GM19240 (cell line): ENCODE measurements at regions not wholly inside any gene's neighbourhood (a gene's known extent, or its start where the extent isn't known, plus 50 kb on each side); places are given as distances from the start of the nearest gene placed in this dataset.
"Not testable (repeated sequence)": the region's sequence is repeated elsewhere in the genome, so short reads cannot be mapped to it uniquely, and the experiment has no call there.

Source experiments
- DNase-seq: peaks from one replicate; pipeline ENCODE4 v3.0.0; 2011; ENCODE audit warnings: low spot score; ENCODE audit not compliant: insufficient read length

DNA sequence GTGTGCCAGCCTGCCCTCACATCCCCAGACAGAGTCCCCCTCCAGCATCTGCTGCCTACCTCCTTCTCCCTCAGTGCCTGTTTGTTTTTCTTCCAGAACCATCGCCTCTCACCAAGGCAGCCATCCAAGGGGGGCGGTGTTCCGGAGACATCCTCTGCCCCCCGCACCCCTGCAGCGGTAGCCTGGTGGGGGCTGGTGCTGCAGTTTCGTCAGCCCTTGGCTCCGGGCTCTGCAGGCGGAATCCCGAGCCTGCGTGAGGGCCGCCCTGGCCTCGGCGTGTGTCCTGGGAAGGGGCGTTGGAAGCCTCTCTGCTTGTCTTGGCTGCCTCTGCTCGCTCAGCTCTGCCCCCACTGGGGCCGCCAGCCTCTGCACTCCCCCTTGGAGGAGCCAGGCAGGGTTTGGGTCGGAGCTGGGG, 126.0 kb upstream of the CIBAR2 start:
- no peak for DNase-seq

DNA sequence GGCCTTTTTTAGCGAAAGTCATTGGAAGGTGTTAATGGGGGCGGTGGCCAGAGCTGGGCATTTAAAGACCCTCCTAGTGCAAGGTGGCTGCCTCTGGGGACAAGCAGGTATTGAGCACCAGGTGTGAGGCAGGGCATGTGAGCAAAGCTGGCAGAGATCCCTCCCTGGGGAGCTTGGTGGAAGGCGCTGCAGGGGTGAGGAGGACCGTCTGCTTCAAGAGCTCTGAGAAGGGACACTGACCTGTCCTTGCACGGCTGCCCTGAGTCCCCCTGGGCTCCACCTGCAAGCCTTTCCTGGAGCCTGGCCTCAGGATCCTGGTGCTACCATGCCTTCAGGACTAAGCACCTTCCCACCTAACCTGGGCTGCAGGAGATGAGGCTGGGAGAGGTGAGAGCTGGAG, 127.0 kb upstream of the CIBAR2 start:
- no peak for DNase-seq

DNA sequence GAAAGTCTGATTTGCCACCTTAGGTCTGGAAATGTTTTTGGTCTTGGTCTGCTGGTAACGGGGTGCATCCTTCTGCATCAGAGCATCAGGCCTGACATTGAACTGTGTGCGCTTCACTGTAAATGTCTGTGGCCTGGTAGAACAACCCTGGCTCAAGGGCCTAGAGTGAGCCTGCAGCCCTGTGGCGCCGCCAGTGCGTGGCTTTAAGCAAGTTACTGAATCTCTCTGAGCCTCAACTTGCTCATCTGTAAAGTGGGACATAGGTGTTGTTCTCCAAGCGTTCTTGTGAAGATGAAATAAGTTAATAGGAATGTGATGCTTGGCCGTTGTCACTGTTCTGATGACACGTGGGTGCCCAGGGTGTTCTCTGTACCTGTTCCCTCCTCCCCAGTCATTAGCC, 127.6 kb upstream of the CIBAR2 start:
- DNase-seq = no peak

DNA sequence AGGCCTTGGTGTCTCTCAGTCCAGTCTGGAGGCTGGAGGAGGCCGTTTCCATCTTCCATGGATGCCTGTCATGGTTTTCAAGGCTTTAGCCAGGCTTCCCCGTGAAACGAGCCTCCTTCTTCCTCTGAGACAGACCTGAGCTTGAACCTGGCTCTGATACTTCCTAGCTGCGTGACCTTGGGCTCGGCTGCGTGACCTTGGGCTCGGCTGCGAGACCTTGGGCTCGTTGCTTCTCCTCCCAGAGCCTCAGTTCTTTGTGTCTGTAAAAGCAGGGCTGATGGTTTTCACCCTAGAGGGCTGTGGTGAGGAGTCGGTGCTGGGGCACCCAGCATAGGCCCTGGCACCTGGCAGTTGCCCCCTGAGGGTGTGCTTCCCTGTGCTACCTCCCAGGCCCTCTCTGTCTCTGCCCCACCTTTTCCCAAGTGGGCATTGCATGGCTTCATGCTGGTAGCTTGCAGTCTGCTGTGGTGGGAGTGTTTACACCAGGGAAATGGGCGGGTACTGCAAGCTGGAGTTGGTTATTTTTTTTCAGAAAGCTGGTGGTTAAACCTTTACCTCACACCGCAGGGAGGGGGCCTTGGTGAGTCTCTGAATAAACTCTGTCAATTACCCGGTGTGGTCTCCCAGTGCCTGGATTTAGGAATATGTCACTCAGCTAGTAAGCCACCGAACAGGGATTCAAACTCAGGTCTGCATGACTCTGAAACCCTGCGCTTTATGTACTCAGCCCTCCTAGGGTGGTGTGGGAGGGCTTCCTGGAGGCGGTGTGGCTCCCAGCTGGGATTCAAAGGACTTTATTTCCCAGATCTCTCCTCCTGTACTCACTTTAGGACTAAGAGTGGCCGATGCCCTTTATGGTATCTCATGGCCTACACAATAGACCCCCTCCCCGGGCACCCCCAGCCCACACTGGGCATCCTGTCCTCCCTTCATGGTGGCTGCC, 129.0 kb upstream of the CIBAR2 start:
- no peak for DNase-seq

DNA sequence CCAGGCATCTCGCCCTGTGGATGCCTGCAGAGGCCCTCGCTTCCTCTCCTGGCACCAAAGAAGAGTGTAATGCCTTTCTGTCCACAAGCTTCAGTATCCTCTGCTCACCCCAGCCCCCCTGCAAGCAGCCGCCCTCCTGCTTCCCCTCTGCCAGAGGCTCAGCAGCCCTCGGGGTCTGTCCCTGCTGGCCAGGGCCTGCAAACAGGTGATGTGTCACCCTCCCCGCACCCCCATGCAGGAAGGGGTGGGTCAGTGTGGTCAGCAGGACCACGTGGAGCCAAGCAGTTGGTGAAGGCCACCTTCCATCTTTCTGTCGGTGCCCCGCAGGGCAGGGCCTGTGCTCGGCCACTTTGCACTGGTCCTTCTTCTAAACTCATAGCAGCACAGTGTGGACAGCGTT, 129.9 kb upstream of the CIBAR2 start:
- no peak for DNase-seq

DNA sequence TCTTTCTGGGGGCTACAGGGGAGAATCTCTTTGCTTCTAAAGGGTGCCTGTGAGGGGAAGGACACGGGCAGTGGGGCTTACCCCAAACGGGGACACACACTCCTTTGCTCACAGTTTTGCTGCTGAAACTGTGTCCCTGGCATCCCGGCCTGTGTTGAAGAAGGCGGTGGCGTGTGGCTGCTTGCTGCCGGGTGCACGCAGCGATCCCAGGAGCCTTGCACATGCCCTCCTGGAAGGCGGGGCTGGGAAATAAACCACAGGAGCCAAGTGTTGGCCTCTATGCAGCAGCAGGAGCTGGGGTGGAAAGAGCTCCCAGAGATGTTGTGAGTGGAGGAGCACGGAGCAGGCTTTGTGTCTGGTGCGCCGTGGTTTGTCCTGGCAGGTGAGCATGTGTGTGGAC, 131.0 kb upstream of the CIBAR2 start:
- DNase-seq = no peak

DNA sequence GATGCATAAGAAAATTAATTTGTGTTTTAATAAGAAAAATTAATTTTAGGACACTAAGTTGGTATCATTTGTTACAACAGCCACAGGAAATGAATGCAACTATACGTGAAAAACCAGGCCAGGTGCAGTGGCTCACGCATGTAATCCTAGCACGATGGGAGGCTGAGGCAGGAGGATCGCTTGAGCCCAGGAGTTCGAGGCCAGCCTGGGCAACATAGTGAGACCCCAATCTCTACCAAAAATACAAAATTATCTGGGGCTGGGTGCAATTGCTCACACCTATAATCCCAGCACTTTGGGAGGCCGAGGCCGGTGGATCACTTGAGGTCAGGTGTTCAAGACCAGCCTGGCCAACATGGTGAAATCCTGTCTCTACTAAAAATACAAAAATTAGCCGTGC, 132.2 kb upstream of the CIBAR2 start:
- DNase-seq = not testable (repeated sequence)

DNA sequence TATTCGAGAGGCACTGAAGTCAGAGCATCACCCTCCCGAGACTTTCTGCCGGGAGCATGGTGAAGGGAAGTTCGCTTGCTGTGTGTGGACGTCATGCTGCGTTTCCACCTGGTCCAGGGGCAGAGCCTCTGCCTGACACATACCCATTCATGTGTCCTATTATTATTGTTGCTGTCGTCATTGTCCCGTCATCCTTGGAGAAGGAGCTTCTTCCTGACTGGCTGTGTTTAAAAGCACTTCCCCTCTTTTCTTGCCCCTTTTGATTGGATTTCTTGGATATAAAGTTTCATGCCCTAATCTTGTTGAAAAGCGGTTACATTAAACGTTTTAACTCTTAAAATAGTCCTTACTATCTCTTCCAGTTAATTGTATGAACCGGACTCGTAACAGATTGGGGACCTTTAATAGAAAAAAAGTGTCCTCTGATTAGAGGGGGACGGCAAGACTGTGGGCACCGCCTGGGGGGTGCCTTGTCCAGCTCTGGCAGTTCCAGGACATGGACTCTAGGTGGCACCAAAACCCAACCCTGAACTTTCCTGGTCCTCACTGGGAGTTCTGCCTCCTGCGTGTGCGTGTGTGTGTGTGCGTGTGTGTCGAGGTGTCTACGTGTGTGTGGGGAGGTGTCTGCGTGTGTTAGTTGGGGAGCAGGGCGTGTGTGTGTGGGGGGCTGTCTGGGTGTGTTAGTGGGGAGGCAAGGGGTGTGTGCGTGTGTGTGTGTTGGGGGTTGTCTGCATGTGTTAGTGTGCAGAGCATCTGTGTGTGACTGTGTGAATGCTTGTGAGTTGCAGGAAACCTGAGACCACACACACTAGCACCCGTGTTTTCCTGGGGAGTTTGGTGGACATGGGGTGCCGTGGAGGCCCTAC, 133.3 kb upstream of the CIBAR2 start:
- no peak for DNase-seq

DNA sequence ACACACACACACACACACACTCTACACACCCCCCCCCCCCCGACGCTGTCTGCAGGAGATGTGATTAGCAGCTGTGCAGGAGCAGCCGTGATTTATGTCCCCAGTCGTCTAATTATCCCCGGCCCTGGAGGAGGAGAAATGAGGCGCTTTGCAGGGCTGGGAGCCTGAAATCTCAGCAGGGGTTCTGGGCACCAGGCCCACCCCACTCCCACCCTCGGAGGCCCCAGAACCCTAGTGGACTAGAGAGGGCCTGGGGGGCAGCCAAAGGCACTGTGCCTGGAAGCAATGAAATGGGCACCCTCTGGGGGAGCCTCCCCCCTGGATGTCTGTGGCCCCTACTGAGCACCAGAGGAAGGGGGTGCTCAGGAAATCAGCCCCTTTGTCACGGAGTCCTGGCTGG, 134.2 kb upstream of the CIBAR2 start:
- no peak for DNase-seq

DNA sequence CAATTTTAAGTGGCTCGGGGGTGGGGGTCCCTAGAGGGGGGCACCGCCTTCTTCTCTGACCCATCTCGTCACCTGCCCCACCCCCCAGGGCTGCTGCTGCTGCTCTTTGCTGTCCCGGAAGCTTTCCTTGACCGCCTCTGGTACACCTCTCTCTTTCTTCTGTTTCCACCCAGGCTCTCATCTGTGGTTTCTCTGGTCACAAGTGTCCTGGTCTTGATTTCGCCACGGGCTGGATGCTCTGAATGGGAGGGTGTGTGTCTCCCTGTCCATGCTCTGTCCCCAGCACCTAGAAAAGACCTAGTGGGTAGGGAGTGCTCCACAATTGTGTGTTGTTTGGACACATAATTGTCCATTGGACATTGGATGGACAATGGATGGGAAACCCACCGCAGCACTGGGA, 134.7 kb upstream of the CIBAR2 start:
- no peak for DNase-seq

DNA sequence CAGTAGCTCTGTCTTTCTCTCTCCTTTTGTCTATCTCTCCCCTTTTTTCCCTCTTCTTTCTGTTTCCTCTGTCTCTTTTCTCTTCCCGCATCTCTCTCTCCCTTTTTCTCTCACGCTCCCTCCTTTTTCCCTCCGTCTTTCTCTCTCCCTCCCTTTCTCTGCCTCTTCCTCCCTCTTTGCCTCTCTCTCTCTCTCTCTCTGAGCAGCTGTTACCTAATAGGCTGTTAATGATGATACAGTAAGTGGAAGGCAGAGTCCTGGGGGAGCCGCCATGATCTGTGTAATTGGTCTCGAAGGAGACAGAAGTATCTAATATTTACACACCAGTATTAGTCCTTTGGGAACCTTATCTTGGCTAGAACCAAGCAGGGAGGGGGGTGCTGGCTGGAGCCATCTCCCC, 136.1 kb upstream of the CIBAR2 start:
- no peak for DNase-seq

DNA sequence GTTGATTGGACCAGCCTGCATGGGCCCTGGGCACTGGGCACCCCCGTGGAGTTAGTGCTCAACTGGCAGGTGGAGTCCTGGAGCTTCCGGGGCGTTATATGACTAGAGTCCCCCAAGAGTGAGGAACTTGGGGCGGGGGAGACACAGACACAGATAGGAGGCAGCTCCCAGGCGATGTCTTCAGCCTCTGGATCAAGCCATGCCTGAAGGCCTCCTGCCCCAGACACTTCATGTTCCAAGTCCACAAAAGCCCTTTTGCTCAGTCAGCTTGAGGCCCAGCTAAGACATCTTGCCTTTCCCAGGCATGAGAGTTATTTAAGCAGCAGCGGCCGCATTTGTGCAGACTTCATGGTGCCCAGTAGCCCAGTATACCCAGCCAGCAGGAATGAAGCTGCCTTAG, 136.6 kb upstream of the CIBAR2 start:
- DNase-seq = no peak

DNA sequence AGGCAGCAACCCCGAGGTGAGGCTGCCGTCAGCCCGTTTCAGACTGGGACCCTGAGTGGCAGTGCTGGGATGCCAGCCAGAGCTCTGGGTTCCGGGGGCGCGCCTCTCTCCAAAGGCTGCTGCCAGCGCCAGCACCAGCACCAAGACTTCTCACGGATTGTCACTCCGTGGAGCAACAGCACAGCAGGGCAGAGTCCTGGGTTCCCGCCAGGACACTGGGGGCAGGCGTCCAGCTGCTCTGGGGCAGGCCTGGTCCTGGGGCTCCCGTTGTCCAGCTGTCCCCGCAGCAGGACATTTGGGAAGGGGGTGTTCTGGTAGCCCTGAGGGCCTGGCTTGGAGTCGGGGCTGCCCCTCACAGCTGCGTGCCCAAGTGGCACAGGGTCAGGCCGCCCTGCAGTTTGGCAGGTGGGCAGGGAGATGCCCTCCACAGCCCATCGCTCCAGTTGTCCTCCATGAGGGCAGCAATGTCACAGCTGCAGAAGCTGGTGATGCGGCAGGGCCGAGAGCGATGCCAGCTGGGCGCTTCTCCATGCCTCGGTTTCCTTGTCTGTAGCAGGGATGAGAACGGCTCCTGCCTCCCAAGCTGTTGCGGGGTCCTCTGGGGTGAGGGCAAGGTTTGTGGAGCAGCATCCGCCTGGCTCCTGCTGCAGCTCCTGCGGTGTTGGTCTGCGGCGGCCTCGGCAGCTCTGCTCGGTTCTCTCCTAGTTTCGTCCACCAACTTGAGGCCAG, 137.3 kb upstream of the CIBAR2 start:
- DNase-seq = no peak

DNA sequence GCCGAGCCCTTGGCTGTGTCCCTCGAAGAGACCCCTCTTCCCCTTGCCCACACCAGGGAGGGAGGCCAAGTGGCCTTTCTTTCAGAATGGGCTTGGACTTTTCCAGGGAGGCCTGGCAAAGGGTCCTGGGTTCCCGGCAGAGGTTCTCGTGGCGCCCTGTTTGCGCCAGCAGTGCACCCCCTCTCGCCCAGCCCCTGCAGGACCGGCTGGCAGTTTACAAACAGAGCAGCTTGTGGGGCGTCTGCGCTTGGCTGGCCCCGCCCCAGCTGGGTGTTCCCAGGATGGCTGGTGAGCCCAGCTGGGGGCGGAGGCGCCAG, 137.8 kb upstream of the CIBAR2 start:
- DNase-seq = no peak

DNA sequence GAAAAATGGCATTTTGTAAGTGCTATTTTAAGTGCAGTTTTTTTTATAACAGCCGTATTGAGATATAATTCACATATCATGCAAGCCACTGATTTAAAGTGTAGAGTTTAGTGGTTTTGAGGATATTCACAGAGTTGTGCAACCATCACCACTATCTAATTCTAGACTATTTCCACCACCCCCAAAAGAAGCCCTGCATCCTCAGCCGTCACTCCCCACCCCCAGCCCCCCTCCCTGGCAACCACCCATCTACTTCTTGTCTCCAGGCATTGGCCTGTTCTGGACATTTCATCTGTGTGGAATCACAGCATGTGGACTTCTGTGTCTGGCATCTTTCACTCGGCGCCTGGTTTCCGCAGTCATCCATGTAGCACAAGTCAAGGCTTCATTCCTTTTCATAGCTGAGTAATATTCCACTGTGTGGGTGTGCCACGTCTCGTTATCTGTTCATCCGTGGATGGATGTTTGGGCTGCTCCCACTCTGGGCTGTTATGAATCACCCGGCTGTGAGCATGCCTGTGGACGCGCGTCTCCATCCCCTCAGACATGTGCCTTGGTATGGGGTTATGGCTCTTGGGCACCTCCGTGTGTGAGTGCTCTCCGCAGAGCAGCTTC, 138.4 kb upstream of the CIBAR2 start:
- DNase-seq = no peak

DNA sequence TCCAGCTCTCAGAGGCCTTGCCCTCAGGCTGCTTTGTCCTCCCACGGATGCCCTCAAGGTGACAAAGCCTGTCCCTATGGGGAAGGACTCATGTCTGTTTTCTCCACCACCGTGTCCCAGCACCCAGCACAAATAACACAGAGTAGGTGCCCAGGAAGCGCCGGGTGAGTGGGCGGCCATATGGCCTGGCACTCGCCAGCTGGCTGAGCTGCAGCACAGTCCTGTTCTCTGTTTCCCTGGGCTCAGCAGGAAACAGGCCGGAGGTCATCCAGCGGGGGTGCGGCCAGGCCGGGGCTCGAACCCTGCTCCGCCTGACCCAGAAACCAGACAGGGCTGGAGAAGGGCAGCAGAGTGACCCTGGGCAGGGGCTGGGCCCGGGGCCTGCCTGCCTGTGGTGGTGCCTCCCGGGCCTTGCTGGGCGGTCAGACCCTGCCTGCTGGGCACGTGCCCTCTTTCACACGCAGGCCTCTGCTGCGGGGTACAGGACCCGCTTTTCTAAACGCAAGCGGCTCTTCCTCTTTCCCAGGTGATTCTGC, 139.0 kb upstream of the CIBAR2 start:
- no peak for DNase-seq

DNA sequence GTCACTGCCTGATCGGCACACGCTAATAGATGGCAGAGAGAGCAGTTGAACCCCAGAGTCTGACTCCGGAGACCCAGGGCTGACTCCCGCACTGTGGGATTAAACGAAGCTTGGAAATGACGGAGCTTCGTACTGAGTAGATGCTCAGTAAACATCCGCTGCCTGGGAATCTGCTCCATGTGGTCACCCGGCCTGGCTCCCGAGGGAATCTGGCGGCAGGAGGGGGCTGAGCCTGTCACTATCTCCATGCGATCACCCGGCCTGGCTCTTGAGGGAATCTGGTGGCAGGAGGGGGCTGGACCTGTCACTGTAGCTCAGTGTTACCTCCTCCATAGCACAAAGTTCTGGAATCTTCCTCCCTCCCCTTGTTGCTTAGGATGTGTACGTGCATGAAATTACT, 139.7 kb upstream of the CIBAR2 start:
- DNase-seq = no peak

DNA sequence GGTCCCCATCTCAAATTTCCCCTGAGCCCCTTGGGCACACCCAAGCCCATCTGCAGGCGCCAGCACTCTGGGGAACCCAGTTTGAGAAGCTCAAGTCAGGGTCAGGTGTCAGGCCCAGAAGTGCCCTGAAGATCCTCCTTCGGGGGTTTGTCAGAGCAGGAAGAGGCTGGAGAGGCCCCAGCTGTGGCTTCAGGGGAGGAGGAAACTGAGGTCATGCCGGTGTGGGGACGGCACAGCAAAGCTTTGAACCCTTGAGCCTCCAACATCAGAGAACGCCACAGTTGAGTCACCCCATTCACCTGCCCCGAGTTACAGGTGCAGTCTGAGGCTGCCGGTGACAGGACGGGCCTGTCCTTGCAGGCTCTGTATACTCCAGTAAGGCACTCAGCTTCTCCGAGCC, 140.2 kb upstream of the CIBAR2 start:
- no peak for DNase-seq

DNA sequence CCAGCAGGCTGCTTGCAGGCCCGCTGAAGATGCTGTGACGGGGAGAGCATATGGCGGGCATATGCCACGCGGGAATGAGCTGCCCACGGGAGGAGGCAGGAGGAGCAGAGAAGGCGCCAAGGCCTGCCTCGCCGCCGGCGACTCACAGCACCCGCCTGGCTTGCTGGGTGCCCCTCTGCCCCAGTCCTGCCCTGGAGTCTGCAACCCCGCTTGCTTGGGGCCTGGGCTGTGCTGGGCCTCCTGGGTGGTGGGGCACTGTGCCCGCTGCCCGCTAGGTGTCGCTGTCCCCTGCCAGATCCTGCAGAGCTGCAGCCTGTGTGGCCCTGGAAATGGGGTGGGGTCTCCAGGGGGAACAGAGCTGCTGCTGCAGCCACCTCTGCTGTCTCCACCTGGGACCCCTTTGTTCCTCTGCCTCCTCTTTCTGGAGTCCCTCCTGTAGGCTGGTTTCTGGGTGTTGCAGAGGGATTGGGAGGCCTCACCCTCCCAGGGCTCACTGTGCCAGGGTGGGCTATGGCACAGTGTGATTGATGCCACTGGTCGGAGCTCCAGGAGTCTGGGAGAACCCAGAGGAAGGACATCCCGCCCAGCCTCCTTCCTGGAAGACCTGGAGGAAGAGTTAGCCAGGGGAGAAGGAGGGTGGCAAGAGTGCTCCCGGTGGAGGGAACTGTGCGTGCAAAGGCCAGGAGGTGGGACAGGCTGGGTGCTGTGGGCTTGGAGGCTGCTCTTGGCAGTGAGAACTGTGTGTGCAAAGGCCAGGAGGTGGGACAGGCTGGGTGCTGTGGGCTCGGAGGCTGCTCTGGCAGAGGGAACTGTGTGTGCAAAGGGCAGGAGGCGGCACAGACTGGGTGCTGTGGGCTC, 141.0 kb upstream of the CIBAR2 start:
- peak; percentile 86 for DNase-seq

DNA sequence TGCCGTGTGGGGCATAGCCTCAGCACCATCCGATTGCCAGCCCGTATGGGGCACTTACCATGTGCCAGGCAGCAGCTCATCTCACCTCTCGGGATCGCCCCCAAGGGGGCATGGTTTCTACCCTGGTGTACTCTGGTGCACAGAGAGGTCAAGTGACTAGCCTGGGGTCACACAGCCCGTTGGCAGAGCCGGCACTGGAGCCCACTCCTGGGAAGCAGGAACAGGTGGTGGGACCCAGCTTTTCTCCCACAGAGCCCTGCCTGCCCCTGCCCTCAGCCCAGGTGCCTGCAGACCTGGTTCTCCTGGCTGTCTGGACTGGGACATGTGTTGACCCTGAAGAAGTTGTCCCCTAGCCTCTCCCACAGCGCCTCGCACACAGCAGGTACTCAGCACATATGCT, 141.8 kb upstream of the CIBAR2 start:
- DNase-seq = no peak
